Sigmoid colon (tissue), 6 donors: ENCODE measurements at regions not wholly inside any gene's neighbourhood (a gene's known extent, or its start where the extent isn't known, plus 50 kb on each side); places are given as distances from the start of the nearest gene placed in this dataset.

ENCODE experiments used
- DNase-seq: peaks from one replicate; pipeline ENCODE4 v3.0.0-alpha.2; 2019
- H3K27ac ChIP-seq, 4 donors: fragments of 200-600 bp; sonication (generic); one replicate each; pipeline ENCODE4 v1.5.1; 2016 to 2019; ENCODE audit warnings: mild to moderate bottlenecking in 1 of 4
- H3K27me3 ChIP-seq, 3 donors: fragments of 200-600 bp; sonication (generic); one replicate each; pipeline ENCODE4 v1.5.1; 2019; ENCODE audit warnings: mild to moderate bottlenecking in 1 of 3
- H3K36me3 ChIP-seq, 4 donors: fragments of 200-600 bp; sonication (generic); one replicate each; pipeline ENCODE4 v1.5.1; 2016 to 2019
- H3K4me1 ChIP-seq, 4 donors: fragments of 200-600 bp; sonication (generic); one replicate each; pipeline ENCODE4 v1.5.1; 2017 to 2019
- H3K4me3 ChIP-seq, 4 donors: fragments of 200-600 bp; sonication (generic); one replicate each; pipeline ENCODE4 v1.5.1; 2017 to 2019; ENCODE audit warnings: mild to moderate bottlenecking in 2 of 4, moderate library complexity in 1 of 4
- H3K9me3 ChIP-seq, 4 donors: fragments of 200-600 bp in 3 of 4; sonication (generic) in 3 of 4; one replicate each; pipeline versions ENCODE4 v1.5.1 to v1.6.1; 2013 to 2019
- EP300 ChIP-seq, 4 donors: sonication (generic); formaldehyde crosslinking; IDR thresholded peaks; one replicate each; pipeline ENCODE4 v1.6.1; 2017; ENCODE audit warnings: antibody characterized with exemption in 4 of 4
- POLR2A ChIP-seq, 2 donors: fragments of 450-650 bp; IDR thresholded peaks; one replicate each; pipeline ENCODE4 v1.6.1; 2016; ENCODE audit warnings: antibody characterized with exemption in 2 of 2, mild to moderate bottlenecking in 2 of 2, moderate library complexity in 2 of 2
- POLR2AphosphoS5 ChIP-seq, 4 donors: sonication (generic); formaldehyde crosslinking; IDR thresholded peaks; one replicate each; pipeline ENCODE4 v1.6.1; 2017; ENCODE audit warnings: antibody characterized with exemption in 4 of 4
- WGBS, 2 donors: extraction: QIAGEN DNeasy Blood & Tissue Kit; methylation state at CpG; one replicate each; pipeline ENCODE4 v1.1.7; 2013; 5-methylcytosine and 5-hydroxymethylcytosine counted together
- intact Hi-C: fragments of 100-400 bp; cut with DNase I; formaldehyde crosslinking; loops from one replicate; pipeline ENCODE4 v1.15.1; 2023
- TF ChIP-seq, protein P1 (sequence below), 4 experiments: fragments of 450-650 bp in 3 of 4; fragments of 200-600 bp in 1 of 4; IDR thresholded peaks; one replicate each; pipeline ENCODE4 v1.5.1; 2016 to 2019; ENCODE audit warnings: antibody characterized with exemption in 4 of 4, mild to moderate bottlenecking in 3 of 4, moderate library complexity in 2 of 4
- donor health status: healthy with polysubstance abuse.
- donor health status: healthy.

DNA sequence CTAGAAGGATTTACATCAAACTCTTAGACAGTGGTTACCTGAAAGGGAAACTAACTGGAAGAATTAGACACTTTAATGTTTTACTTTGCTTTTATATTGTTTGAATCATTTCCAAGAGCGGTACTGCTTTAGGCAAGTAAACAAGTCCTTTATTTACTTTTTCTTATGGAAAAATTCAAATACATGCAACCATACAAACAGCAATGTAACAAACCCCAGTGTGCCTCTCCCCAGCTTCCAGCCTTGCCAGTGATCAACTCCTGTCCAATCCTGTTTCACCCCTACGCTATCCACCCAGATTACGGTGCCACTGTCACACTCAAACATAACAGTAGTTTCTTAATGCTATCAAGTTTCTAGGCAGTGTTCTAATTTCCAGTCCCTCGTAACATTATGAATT is 85.9 kb downstream of the C16orf95 start:
- TF ChIP-seq, protein P1, sequence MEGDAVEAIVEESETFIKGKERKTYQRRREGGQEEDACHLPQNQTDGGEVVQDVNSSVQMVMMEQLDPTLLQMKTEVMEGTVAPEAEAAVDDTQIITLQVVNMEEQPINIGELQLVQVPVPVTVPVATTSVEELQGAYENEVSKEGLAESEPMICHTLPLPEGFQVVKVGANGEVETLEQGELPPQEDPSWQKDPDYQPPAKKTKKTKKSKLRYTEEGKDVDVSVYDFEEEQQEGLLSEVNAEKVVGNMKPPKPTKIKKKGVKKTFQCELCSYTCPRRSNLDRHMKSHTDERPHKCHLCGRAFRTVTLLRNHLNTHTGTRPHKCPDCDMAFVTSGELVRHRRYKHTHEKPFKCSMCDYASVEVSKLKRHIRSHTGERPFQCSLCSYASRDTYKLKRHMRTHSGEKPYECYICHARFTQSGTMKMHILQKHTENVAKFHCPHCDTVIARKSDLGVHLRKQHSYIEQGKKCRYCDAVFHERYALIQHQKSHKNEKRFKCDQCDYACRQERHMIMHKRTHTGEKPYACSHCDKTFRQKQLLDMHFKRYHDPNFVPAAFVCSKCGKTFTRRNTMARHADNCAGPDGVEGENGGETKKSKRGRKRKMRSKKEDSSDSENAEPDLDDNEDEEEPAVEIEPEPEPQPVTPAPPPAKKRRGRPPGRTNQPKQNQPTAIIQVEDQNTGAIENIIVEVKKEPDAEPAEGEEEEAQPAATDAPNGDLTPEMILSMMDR (IDR thresholded peaks at IDR 0.05), result no peak
- no peak for TF ChIP-seq EP300 (IDR thresholded peaks at IDR 0.05)
- TF ChIP-seq POLR2A (IDR thresholded peaks at IDR 0.05), result no peak
- TF ChIP-seq POLR2AphosphoS5 (IDR thresholded peaks at IDR 0.05), result no peak
- Histone ChIP-seq H3K27me3 (peaks cover 0 to 10% (median 0%) of the 10 kb centered on the region in 3 donors), H3K4me3 (no peak overlapping the region), H3K36me3 (no peaks in the 10 kb centered on the region), H3K4me1 (no peaks in the 10 kb centered on the region), H3K9me3 (peaks cover 0 to 5% (median 1%) of the 10 kb centered on the region in 4 donors), H3K27ac (no peak overlapping the region)
- intact Hi-C loops, result no loop called here
- 76 to 89% methylated on average over 4 of the region's 4 CpGs for WGBS, 2 donors
- DNase-seq, result no peak

DNA sequence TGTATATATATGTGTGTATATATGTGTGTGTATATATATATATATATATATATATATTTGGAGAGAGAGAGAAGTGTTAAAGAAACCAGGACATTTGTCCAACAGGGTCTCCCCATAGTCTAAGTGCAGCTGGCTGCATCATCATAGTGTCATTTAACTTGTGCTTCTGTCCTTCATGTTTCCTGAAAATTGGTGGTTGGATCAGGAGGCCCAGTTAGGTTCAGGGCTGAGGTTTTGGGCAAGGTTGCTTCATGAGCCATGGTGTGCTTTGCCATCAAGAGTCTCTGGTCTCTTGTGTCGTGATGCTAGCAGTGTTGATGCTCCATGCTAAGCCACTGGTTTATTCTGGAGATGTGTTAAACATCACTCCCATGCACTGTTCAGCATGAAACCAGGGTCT is 85.3 kb downstream of the C16orf95 start:
- DNase-seq, result no peak
- TF ChIP-seq POLR2AphosphoS5 (IDR thresholded peaks at IDR 0.05) (no peak), EP300 (IDR thresholded peaks at IDR 0.05) (no peak), POLR2A (IDR thresholded peaks at IDR 0.05) (no peak)
- TF ChIP-seq, protein P1 (IDR thresholded peaks at IDR 0.05), result no peak
- no peaks in the 10 kb centered on the region for H3K36me3 ChIP-seq
- peaks cover 0 to 16% (median 0%) of the 10 kb centered on the region in 3 donors for H3K27me3 ChIP-seq
- no peaks in the 10 kb centered on the region for H3K4me1 ChIP-seq
- intact Hi-C loops, result no loop called here
- H3K27ac ChIP-seq, result no peak overlapping the region
- peaks cover 0 to 5% (median 1%) of the 10 kb centered on the region in 4 donors for H3K9me3 ChIP-seq
- no peak overlapping the region for H3K4me3 ChIP-seq
- 91 to 94% methylated on average over 1 of the region's 1 CpG for WGBS, 2 donors

DNA sequence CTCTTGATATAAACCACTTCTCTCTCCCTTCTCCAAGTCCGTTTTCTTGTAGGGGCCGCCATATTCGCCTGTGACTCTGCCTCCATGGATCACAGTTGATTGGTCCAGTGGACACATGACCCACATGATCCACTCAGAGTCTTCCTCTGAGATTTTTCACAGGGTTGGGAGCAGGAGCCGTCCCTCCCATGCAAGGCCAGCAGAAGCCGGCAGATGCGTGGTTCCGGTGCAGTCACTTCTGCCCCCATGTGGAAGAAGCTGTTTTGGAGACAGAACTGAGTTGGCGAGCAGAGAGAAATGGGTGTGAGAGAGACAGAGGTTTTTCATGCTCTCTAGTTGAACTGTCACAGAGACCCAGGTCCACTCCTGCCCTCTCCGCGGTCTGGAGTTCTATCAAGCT is 83.3 kb downstream of the C16orf95 start:
- Histone ChIP-seq H3K27ac (no peak overlapping the region), H3K9me3 (peaks cover 0 to 5% (median 1%) of the 10 kb centered on the region in 4 donors), H3K4me1 (no peaks in the 10 kb centered on the region), H3K4me3 (no peak overlapping the region), H3K27me3 (peaks cover 0 to 21% (median 0%) of the 10 kb centered on the region in 3 donors), H3K36me3 (no peaks in the 10 kb centered on the region)
- no peak for TF ChIP-seq POLR2AphosphoS5 (IDR thresholded peaks at IDR 0.05)
- no peak for TF ChIP-seq EP300 (IDR thresholded peaks at IDR 0.05)
- TF ChIP-seq, protein P1 (IDR thresholded peaks at IDR 0.05), result no peak
- no peak for TF ChIP-seq POLR2A (IDR thresholded peaks at IDR 0.05)
- intact Hi-C loops, result no loop called here
- 58 to 59% methylated on average over 10 of the region's 10 CpGs for WGBS, 2 donors
- no peak for DNase-seq

DNA sequence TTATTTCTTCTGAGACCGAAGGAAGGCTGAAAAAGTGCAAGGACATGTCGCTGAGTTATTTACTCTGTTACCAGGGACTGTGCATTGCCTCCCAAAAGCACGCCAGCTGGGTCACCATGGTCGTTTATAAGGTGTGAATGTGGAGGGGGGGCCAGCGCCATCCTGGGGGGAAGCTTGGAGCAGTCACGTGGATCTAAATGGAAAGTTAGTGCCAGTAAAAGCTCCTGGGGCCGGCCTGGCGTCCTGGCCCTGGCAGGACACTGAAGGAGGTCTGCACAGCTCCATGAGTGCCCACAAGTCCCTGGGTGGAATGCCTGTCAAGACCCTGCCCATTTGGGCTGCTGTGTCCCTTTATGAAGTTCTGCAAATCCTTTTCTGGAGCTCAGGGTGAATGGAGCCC is 82.6 kb downstream of the C16orf95 start:
- TF ChIP-seq, protein P1 (IDR thresholded peaks at IDR 0.05), result no peak
- no peak for TF ChIP-seq EP300 (IDR thresholded peaks at IDR 0.05)
- no peak for TF ChIP-seq POLR2AphosphoS5 (IDR thresholded peaks at IDR 0.05)
- TF ChIP-seq POLR2A (IDR thresholded peaks at IDR 0.05), result no peak
- Histone ChIP-seq H3K27ac (no peak overlapping the region), H3K4me1 (no peaks in the 10 kb centered on the region), H3K36me3 (no peaks in the 10 kb centered on the region), H3K27me3 (peaks cover 0 to 21% (median 0%) of the 10 kb centered on the region in 3 donors), H3K4me3 (no peak overlapping the region), H3K9me3 (peaks cover 0 to 5% (median 1%) of the 10 kb centered on the region in 4 donors)
- intact Hi-C loops, result no loop called here
- DNase-seq, result no peak
- 67 to 76% methylated on average over 8 of the region's 8 CpGs for WGBS, 2 donors
